Urinary bladder (tissue), 3 donors: ENCODE measurements at regions not wholly inside any gene's neighbourhood (a gene's known extent, or its start where the extent isn't known, plus 50 kb on each side); places are given as distances from the start of the nearest gene placed in this dataset.

Experiments
- DNase-seq: peaks from one replicate; pipeline ENCODE4 v3.0.0-alpha.2; 2015; ENCODE audit errors: extremely low spot score
- H3K27ac ChIP-seq: one replicate; pipeline ENCODE4 v1.5.1; 2013; ENCODE audit warnings: low read depth, mild to moderate bottlenecking, moderate library complexity
- H3K36me3 ChIP-seq: one replicate; pipeline ENCODE4 v1.6.1; 2013; ENCODE audit warnings: mild to moderate bottlenecking, moderate library complexity; ENCODE audit not compliant: insufficient read depth
- H3K4me1 ChIP-seq: one replicate; pipeline ENCODE4 v1.6.1; 2013; ENCODE audit warnings: mild to moderate bottlenecking, moderate library complexity; ENCODE audit not compliant: insufficient read depth
- H3K4me3 ChIP-seq: one replicate; pipeline ENCODE4 v1.5.1; 2013; ENCODE audit warnings: low read depth, low read length
- WGBS: extraction: QIAGEN DNeasy Blood & Tissue Kit; methylation state at CpG from one replicate; pipeline ENCODE4 v1.1.7; 2013; 5-methylcytosine and 5-hydroxymethylcytosine counted together
- donor health status: healthy with polysubstance abuse.
- donor health status: healthy.

GRCh38 chr6:22030730-22031619 lies 265.9 kb downstream of the PRL start:
- H3K27ac ChIP-seq: no peak overlapping the region
- no peak overlapping the region for H3K4me3 ChIP-seq
- DNase-seq: no peak
- no peaks in the 10 kb centered on the region for H3K36me3 ChIP-seq
- no peaks in the 10 kb centered on the region for H3K4me1 ChIP-seq
- WGBS: 90% methylated on average over 6 of the region's 6 CpGs

- Histone ChIP-seq H3K36me3 (no peaks in the 10 kb centered on the region), H3K4me3 (no peak overlapping the region), H3K4me1 (no peaks in the 10 kb centered on the region), H3K27ac (no peak overlapping the region)
- no peak for DNase-seq
- 66% methylated on average over 4 of the region's 4 CpGs for WGBS
Observed at GRCh38 chr6:22035690-22036089, 261.1 kb downstream of the PRL start.

DNA sequence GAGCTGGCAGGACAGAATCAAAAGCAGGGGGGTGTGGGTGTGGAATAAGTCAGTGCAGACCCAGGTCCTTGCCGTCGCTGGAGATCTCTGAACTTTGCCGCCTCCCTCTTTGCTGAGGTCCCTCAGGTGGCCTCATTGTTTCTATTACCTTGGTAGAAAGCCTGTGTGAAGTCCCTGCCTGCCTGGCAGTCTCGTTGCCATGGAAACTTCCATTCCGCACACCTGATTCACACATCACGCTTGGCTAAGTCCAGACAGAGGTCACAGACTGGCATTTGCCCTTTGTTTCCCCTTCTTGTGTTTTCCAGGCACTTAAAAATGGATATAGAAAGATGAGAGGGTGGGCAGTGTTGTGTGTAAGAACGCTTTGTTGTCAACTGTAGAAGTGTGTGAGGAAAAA lies 260.6 kb downstream of the PRL start:
- H3K36me3 ChIP-seq: no peaks in the 10 kb centered on the region
- no peak overlapping the region for H3K27ac ChIP-seq
- WGBS: 67% methylated on average over 7 of the region's 7 CpGs
- no peak overlapping the region for H3K4me3 ChIP-seq
- peak; percentile 68 for DNase-seq
- H3K4me1 ChIP-seq: no peaks in the 10 kb centered on the region

DNA sequence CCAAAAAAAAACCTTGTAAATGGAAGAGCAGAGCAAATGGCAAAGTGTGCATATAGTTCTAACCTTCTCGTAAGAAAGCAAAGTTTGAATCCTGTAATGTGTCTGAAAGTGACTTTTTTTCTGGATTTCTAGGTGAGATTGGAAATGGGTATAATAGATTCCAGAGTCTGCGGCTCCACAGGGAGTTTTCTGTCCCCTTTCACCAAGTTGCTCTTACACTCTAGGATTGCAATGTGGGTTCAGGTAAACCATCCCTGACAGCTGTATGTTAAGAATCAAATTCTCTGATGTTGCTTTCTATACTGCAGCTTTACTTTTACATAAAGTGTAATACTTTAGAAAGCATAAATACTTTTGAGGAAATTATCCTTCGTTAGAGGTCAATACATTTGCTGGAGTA lies 260.1 kb downstream of the PRL start:
- Histone ChIP-seq H3K4me1 (no peaks in the 10 kb centered on the region), H3K4me3 (no peak overlapping the region), H3K27ac (no peak overlapping the region), H3K36me3 (no peaks in the 10 kb centered on the region)
- no peak for DNase-seq
- 59% methylated on average over 3 of the region's 3 CpGs for WGBS

- Histone ChIP-seq H3K36me3 (no peaks in the 10 kb centered on the region), H3K4me3 (no peak overlapping the region), H3K27ac (no peak overlapping the region), H3K4me1 (peaks cover 2% of the 10 kb centered on the region)
- no peak for DNase-seq
- 57% methylated on average over 3 of the region's 3 CpGs for WGBS
Observed at GRCh38 chr6:22041797-22042480, 254.9 kb downstream of the PRL start.

- Histone ChIP-seq H3K27ac (no peak overlapping the region), H3K4me3 (no peak overlapping the region), H3K36me3 (no peaks in the 10 kb centered on the region), H3K4me1 (peaks cover 2% of the 10 kb centered on the region)
- DNase-seq: no peak
Observed at GRCh38 chr6:22042706-22043105, 254.1 kb downstream of the PRL start.

GRCh38 chr6:22043284-22043962 lies 253.4 kb downstream of the PRL start:
- no peak for DNase-seq
- H3K4me3 ChIP-seq: no peak overlapping the region
- peaks cover 2% of the 10 kb centered on the region for H3K4me1 ChIP-seq
- H3K36me3 ChIP-seq: no peaks in the 10 kb centered on the region
- H3K27ac ChIP-seq: no peak overlapping the region
- WGBS: 31% methylated on average over 7 of the region's 7 CpGs

DNA sequence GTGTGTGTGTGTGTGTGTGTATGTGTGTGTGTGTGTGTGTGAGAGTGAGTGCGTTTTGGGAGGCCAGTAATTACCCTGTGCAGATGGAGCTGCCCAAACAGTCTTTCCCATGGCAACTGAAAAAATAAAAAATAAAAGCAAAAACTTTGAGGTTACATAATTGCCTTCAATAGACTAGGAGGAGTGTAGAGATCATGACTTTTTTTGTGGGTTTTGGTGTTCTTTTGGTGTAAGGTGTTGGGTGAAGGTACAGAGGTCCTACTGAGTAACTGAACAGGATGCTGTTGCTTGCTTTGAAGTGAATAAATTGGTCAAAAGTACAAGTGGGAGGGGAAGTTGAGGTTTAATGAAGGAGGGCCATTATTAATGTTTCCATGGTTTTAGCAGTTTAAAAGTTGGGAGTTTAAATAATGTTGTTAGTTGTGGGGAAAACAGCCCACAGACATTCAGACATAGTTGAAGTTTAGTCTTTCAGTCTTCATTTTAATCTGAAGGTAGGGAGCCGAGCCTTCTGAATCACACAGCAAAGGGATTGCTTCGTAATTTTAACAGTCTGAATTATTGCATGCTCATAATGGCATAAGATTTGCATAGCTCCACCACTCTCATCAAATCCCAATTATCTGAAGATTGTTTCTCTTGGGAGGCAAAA lies 251.4 kb downstream of the PRL start:
- WGBS: 85% methylated on average over 3 of the region's 3 CpGs
- no peak for DNase-seq
- no peak overlapping the region for H3K4me3 ChIP-seq
- no peak overlapping the region for H3K27ac ChIP-seq
- no peaks in the 10 kb centered on the region for H3K36me3 ChIP-seq
- H3K4me1 ChIP-seq: peaks cover 2% of the 10 kb centered on the region

DNA sequence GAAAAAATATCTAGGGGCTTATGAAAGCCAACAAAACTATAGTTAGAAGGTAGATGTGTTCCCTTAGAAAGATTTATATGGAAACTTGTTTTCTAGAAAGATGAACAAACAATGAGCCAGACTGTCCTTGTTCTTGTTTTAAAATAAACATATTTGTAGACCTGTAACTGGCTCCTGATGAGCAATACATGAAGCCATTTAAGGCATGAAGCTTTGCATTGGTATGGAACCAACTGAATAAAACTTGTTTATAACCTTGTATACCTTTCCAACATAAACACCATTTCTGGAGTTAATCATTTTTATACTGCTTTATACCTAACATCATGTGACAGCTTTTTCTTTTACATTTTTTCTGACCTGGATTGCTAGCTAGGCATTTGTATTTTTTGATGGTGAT lies 247.8 kb downstream of the PRL start:
- Histone ChIP-seq H3K4me1 (no peaks in the 10 kb centered on the region), H3K27ac (no peak overlapping the region), H3K4me3 (no peak overlapping the region), H3K36me3 (no peaks in the 10 kb centered on the region)
- DNase-seq: no peak

DNA sequence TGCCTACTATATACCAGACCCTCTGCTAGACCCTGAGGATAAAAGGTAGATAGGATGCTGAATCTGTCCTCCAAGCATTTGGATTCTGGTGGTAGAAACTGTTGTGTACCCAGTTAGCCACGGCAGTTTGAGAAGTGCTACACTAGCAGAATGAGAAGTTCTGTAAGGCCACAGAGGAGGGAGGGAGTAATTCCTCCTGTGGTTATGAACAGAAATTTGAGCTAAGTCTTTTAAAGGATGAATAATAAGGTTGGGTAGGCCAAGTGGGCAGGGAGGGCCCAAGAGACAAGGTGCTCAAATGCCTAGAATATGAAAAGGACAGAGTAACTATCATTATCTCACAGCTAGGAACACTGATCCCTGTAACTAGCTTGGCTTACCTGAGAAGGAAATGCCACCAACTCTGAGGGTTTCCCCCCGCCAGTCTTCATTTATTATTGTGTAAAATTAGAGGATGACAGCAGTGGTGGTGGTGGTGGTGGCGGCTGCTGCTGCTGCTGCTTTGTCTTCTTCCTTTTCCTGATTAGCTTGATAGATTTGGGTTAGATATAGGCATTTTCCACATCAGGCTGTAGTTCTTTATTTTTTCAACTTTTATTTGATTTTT lies 243.3 kb downstream of the PRL start:
- WGBS: 86% methylated on average over 3 of the region's 3 CpGs
- H3K27ac ChIP-seq: no peak overlapping the region
- H3K4me1 ChIP-seq: no peaks in the 10 kb centered on the region
- no peak for DNase-seq
- no peak overlapping the region for H3K4me3 ChIP-seq
- no peaks in the 10 kb centered on the region for H3K36me3 ChIP-seq

- Histone ChIP-seq H3K36me3 (no peaks in the 10 kb centered on the region), H3K4me3 (no peak overlapping the region), H3K27ac (no peak overlapping the region), H3K4me1 (no peaks in the 10 kb centered on the region)
- 73% methylated on average over 9 of the region's 9 CpGs for WGBS
- no peak for DNase-seq
Observed at GRCh38 chr6:22056398-22056797, 240.4 kb downstream of the PRL start.

DNA sequence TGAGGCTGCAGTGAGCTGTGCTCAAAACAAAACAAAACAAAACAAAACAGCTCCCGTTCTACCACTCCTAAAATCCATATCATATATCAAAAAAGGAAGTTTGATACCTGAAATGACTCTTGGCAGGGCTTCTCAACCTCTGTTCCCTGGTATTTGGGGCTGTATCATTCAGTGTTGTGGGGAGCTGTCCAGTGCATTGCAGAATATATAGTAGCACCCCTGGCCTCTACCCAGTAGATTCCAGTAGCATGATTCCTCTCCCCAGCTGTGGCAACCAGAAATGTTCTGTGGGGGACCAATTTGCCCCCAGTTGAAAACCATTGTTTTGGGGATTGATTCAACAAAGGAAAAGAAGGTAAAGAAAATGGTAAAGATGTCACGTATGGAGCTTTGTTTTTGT lies 238.9 kb downstream of the PRL start:
- no peak for DNase-seq
- H3K27ac ChIP-seq: no peak overlapping the region
- WGBS: 93% methylated on average over 2 of the region's 2 CpGs

GRCh38 chr6:22059126-22059525 lies 237.7 kb downstream of the PRL start:
- WGBS: 85% methylated on average over 3 of the region's 3 CpGs
- DNase-seq: no peak
- Histone ChIP-seq H3K4me3 (no peak overlapping the region), H3K4me1 (no peaks in the 10 kb centered on the region), H3K27ac (no peak overlapping the region), H3K36me3 (no peaks in the 10 kb centered on the region)

More for the DNA sequence above, 238.9 kb downstream of the PRL start:
- Histone ChIP-seq H3K4me3 (no peak overlapping the region), H3K4me1 (no peaks in the 10 kb centered on the region), H3K36me3 (no peaks in the 10 kb centered on the region)
